H1 (cell line): ENCODE measurements at regions not wholly inside any gene's neighbourhood (a gene's known extent, or its start where the extent isn't known, plus 50 kb on each side); places are given as distances from the start of the nearest gene placed in this dataset.

Experiments used
- CTCF ChIP-seq, 3 experiments: IDR thresholded peaks; 1 replicate in 2 of 3; 2 replicates in 1 of 3; pipeline versions ENCODE4 v1.5.1 to v1.6.1; 2011; ENCODE audit warnings: low read length in 3 of 3, mild to moderate bottlenecking in 3 of 3, inconsistent platforms in 2 of 3, low read depth in 1 of 3, moderate library complexity in 1 of 3; ENCODE audit not compliant: insufficient read depth in 1 of 3; ENCODE audit errors: control extremely low read depth in 1 of 3
- PHF8 ChIP-seq: fragments of 200-600 bp; sonication (generic); conservative IDR thresholded peaks from 2 replicates; pipeline ENCODE4 v1.7.1; 2012; ENCODE audit warnings: low read depth, mild to moderate bottlenecking, inconsistent platforms, low read length, moderate library complexity
- POLR2A ChIP-seq, 2 experiments: IDR thresholded peaks; 1 replicate in 1 of 2; 2 replicates in 1 of 2; pipeline ENCODE4 v1.6.1; 2011; ENCODE audit warnings: low read depth in 2 of 2, low read length in 2 of 2, mild to moderate bottlenecking in 2 of 2; ENCODE audit errors: control extremely low read depth in 1 of 2
- POLR2AphosphoS5 ChIP-seq: IDR thresholded peaks from 2 replicates; pipeline ENCODE4 v1.6.1; 2011; ENCODE audit warnings: low read depth, low read length

GRCh38 chr5:162916368-162916767 is 521.0 kb upstream of the CCNG1 start:
- no peak for TF ChIP-seq CTCF (IDR thresholded peaks at IDR 0.05; ENCODE audit: control extremely low read depth in 1 of 3, insufficient read depth in 1 of 3, low read depth in 1 of 3, low read length in 3 of 3)
- no peak for TF ChIP-seq PHF8
- TF ChIP-seq POLR2AphosphoS5: no peak
- no peak for TF ChIP-seq POLR2A (IDR thresholded peaks at IDR 0.05; ENCODE audit: control extremely low read depth in 1 of 2, low read depth in 2 of 2, low read length in 2 of 2)
